ENCODE measurements at regions not wholly inside any gene's neighbourhood (a gene's known extent, or its start where the extent isn't known, plus 50 kb on each side); places are given as distances from the start of the nearest gene placed in this dataset.

DNA sequence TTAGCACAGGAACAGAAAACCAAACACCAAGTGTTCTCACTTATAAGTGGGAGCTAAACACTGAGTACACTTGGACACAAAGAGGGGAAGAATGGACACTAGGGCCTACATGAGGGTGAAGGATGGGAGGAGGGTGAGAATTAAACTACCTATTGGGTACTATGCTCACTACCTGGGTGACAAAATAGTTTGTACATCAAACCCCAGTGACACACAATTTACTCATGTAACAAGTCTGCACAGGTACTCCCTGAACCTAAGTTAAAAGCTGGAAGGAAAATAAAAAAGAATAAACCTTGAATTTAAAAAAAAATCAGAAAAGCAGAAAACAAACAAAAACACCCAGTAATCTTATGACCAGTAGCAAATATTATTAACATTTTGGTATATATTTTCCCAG lies 188.6 kb downstream of the TFAP2B start:
- TF ChIP-seq, protein P1, sequence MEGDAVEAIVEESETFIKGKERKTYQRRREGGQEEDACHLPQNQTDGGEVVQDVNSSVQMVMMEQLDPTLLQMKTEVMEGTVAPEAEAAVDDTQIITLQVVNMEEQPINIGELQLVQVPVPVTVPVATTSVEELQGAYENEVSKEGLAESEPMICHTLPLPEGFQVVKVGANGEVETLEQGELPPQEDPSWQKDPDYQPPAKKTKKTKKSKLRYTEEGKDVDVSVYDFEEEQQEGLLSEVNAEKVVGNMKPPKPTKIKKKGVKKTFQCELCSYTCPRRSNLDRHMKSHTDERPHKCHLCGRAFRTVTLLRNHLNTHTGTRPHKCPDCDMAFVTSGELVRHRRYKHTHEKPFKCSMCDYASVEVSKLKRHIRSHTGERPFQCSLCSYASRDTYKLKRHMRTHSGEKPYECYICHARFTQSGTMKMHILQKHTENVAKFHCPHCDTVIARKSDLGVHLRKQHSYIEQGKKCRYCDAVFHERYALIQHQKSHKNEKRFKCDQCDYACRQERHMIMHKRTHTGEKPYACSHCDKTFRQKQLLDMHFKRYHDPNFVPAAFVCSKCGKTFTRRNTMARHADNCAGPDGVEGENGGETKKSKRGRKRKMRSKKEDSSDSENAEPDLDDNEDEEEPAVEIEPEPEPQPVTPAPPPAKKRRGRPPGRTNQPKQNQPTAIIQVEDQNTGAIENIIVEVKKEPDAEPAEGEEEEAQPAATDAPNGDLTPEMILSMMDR (IDR thresholded peaks at IDR 0.05), result no peak
- TF ChIP-seq EZH2phosphoT487 (IDR thresholded peaks at IDR 0.05), result no peak
